Endodermal cell (in vitro differentiated cells): ENCODE measurements at regions not wholly inside any gene's neighbourhood (a gene's known extent, or its start where the extent isn't known, plus 50 kb on each side); places are given as distances from the start of the nearest gene placed in this dataset.

Experiments used
- DNase-seq: peaks from one replicate; pipeline ENCODE4 v3.0.0-alpha.2; 2017
- H3K27ac ChIP-seq: 2 replicates; pipeline ENCODE4 v1.5.1; 2013; ENCODE audit warnings: mild to moderate bottlenecking, low read depth, low read length, moderate library complexity
- H3K27me3 ChIP-seq: 2 replicates; pipeline ENCODE4 v1.6.1; 2013; ENCODE audit warnings: mild to moderate bottlenecking, low read length, moderate library complexity; ENCODE audit not compliant: insufficient read depth, control insufficient read depth, poor library complexity, severe bottlenecking
- H3K36me3 ChIP-seq: 2 replicates; pipeline ENCODE4 v1.7.0; 2013; ENCODE audit warnings: mild to moderate bottlenecking, low read length, moderate library complexity; ENCODE audit not compliant: control insufficient read depth, insufficient read depth
- H3K4me1 ChIP-seq: one replicate; pipeline ENCODE4 v1.7.0; 2013; ENCODE audit warnings: low read length; ENCODE audit not compliant: control insufficient read depth, insufficient read depth
- H3K4me3 ChIP-seq: 2 replicates; pipeline ENCODE4 v1.5.1; 2013; ENCODE audit warnings: mild to moderate bottlenecking, low read length, moderate library complexity
- H3K9ac ChIP-seq: 2 replicates; pipeline ENCODE4 v1.6.1; 2013; ENCODE audit warnings: mild to moderate bottlenecking, low read length, moderate library complexity; ENCODE audit not compliant: poor library complexity, severe bottlenecking; ENCODE audit errors: extremely low read depth
- H3K9me3 ChIP-seq: 2 replicates; pipeline ENCODE4 v1.6.1; 2013; ENCODE audit warnings: mild to moderate bottlenecking, low read length, moderate library complexity; ENCODE audit not compliant: control insufficient read depth
- H3K27ac Mint-ChIP-seq: 2 replicates; pipeline ENCODE4 v1.8.0; 2020; ENCODE audit warnings: mixed read lengths
- H3K27me3 Mint-ChIP-seq: 2 replicates; pipeline ENCODE4 v1.8.0; 2021; ENCODE audit warnings: mild to moderate bottlenecking, mixed read lengths; ENCODE audit not compliant: insufficient read depth
- H3K36me3 Mint-ChIP-seq: 2 replicates; pipeline ENCODE4 v1.8.0; 2020; ENCODE audit warnings: low read depth, mixed read lengths
- H3K4me1 Mint-ChIP-seq: 2 replicates; pipeline ENCODE4 v1.8.0; 2020; ENCODE audit warnings: mixed read lengths
- H3K4me3 Mint-ChIP-seq: 2 replicates; pipeline ENCODE4 v1.8.0; 2020; ENCODE audit warnings: mild to moderate bottlenecking, moderate library complexity, mixed read lengths
- H3K9me3 Mint-ChIP-seq: 2 replicates; pipeline ENCODE4 v1.8.0; 2020; ENCODE audit warnings: mild to moderate bottlenecking, mixed read lengths
- CTCF ChIP-seq: fragments of 200-600 bp; sonication (generic); conservative IDR thresholded peaks from 2 replicates; pipeline ENCODE4 v1.5.0; 2021; ENCODE audit warnings: antibody characterized with exemption, mild to moderate bottlenecking
- WGBS, 2 experiments: methylation state at CpG; one replicate each; pipeline versions ENCODE4 v1.1.5 to v1.1.7; 2013; ENCODE audit warnings: missing lambda C conversion rate in 2 of 2, mixed read lengths in 1 of 2; ENCODE audit not compliant: insufficient coverage in 1 of 2, insufficient read length in 1 of 2; 5-methylcytosine and 5-hydroxymethylcytosine counted together

GRCh38 chr3:66762916-66763693 lies 235.0 kb upstream of the KBTBD8 start:
- Histone ChIP-seq H3K4me3 (no peak overlapping the region), H3K9ac (no peak overlapping the region), H3K27ac (no peak overlapping the region), H3K36me3 (no peaks in the 10 kb centered on the region), H3K27me3 (no peaks in the 10 kb centered on the region), H3K4me1 (no peaks in the 10 kb centered on the region), H3K9me3 (no peaks in the 10 kb centered on the region)
- TF ChIP-seq CTCF: no peak
- no peaks in the 10 kb centered on the region for H3K36me3 Mint-ChIP-seq
- WGBS, 2 experiments: 94 to 100% methylated on average over 4 to 6 of the region's 6 CpGs
- H3K27me3 Mint-ChIP-seq: peaks cover 2% of the 10 kb centered on the region
- H3K27ac Mint-ChIP-seq: no peak overlapping the region
- H3K4me3 Mint-ChIP-seq: no peak overlapping the region
- DNase-seq: no peak
- no peaks in the 10 kb centered on the region for H3K4me1 Mint-ChIP-seq
- H3K9me3 Mint-ChIP-seq: peaks cover 23% of the 10 kb centered on the region

GRCh38 chr3:66778107-66778506 lies 220.0 kb upstream of the KBTBD8 start:
- no peaks in the 10 kb centered on the region for H3K4me1 ChIP-seq
- H3K27ac ChIP-seq: no peak overlapping the region
- no peaks in the 10 kb centered on the region for H3K36me3 ChIP-seq
- Mint-ChIP-seq H3K4me1 (peaks cover 2% of the 10 kb centered on the region), H3K4me3 (no peak overlapping the region), H3K27me3 (no peaks in the 10 kb centered on the region), H3K36me3 (no peaks in the 10 kb centered on the region), H3K9me3 (no peaks in the 10 kb centered on the region), H3K27ac (no peak overlapping the region)
- WGBS, 2 experiments: 80 to 82% methylated on average over 4 to 5 of the region's 5 CpGs
- H3K27me3 ChIP-seq: no peaks in the 10 kb centered on the region
- H3K4me3 ChIP-seq: no peak overlapping the region
- no peak overlapping the region for H3K9ac ChIP-seq
- no peak for DNase-seq
- H3K9me3 ChIP-seq: no peaks in the 10 kb centered on the region
- TF ChIP-seq CTCF: no peak

GRCh38 chr3:66778777-66779176 lies 219.3 kb upstream of the KBTBD8 start:
- H3K4me3 ChIP-seq: no peak overlapping the region
- no peak overlapping the region for H3K27ac Mint-ChIP-seq
- H3K4me3 Mint-ChIP-seq: no peak overlapping the region
- no peaks in the 10 kb centered on the region for H3K36me3 ChIP-seq
- 98 to 100% methylated on average over 3 of the region's 3 CpGs for WGBS, 2 experiments
- no peaks in the 10 kb centered on the region for H3K4me1 ChIP-seq
- no peaks in the 10 kb centered on the region for H3K9me3 Mint-ChIP-seq
- no peak overlapping the region for H3K9ac ChIP-seq
- TF ChIP-seq CTCF: no peak
- H3K27me3 Mint-ChIP-seq: no peaks in the 10 kb centered on the region
- peaks cover 2% of the 10 kb centered on the region for H3K4me1 Mint-ChIP-seq
- no peaks in the 10 kb centered on the region for H3K36me3 Mint-ChIP-seq
- DNase-seq: no peak
- H3K27me3 ChIP-seq: no peaks in the 10 kb centered on the region
- H3K27ac ChIP-seq: no peak overlapping the region
- H3K9me3 ChIP-seq: no peaks in the 10 kb centered on the region
